SK-N-SH (cell line): ENCODE measurements at regions not wholly inside any gene's neighbourhood (a gene's known extent, or its start where the extent isn't known, plus 50 kb on each side); places are given as distances from the start of the nearest gene placed in this dataset.
A peak's percentile ranks its signal among the peaks of the same experiment; 100 is the strongest.

ENCODE experiments used
- CTCF ChIA-PET: fragments of 300-600, 350-600 bp; formaldehyde crosslinking; extraction: SDS; loops from one replicate; lab custom pipeline; 2021; lab: Yijun Ruan, JAX
- POLR2A ChIA-PET: fragments of 350-600 bp; sonication (Branson Sonifier 250); formaldehyde crosslinking; extraction: SDS; loops from one replicate; lab custom pipeline; 2020; ENCODE audit warnings: antibody characterized with exemption, inconsistent platforms; lab: Yijun Ruan, JAX
- DNase-seq: peaks from one replicate; pipeline ENCODE4 v3.0.0; 2012
- H2AFZ ChIP-seq: fragments of 200-600 bp; sonication (generic); 2 replicates; pipeline ENCODE4 v1.8.1; 2016; ENCODE audit warnings: antibody characterized with exemption, mild to moderate bottlenecking, low read depth
- H3F3A ChIP-seq: fragments of 200-600 bp; sonication (generic); replicated peaks from 2 replicates; pipeline ENCODE3; 2016; ENCODE audit warnings: antibody characterized with exemption, mild to moderate bottlenecking; ENCODE audit not compliant: insufficient read depth
- H3K27ac ChIP-seq, 2 experiments: fragments of 200-500 bp in 1 of 2; fragments of 200-600 bp in 1 of 2; sonication (Bioruptor generic) in 1 of 2; sonication (generic), shearing (Covaris generic) in 1 of 2; 2 replicates each; pipeline versions ENCODE4 v1.5.1 to v1.6.1; 2014 to 2016; ENCODE audit warnings: low read depth in 2 of 2, inconsistent platforms in 1 of 2, low read length in 1 of 2, mild to moderate bottlenecking in 1 of 2, mixed read lengths in 1 of 2
- H3K27me3 ChIP-seq: fragments of 200-600 bp; sonication (generic), shearing (Covaris generic); 2 replicates; pipeline ENCODE4 v1.6.1; 2016; ENCODE audit warnings: mixed run types; ENCODE audit not compliant: insufficient read depth
- H3K36me3 ChIP-seq, 2 experiments: fragments of 200-500 bp in 1 of 2; fragments of 200-600 bp in 1 of 2; sonication (Bioruptor generic) in 1 of 2; sonication (generic) in 1 of 2; replicated peaks in 1 of 2; 2 replicates each; pipeline versions ENCODE3 to v1.5.1; 2014 to 2016; ENCODE audit warnings: low read length in 1 of 2, mild to moderate bottlenecking in 1 of 2; ENCODE audit not compliant: insufficient read depth in 2 of 2, control insufficient read depth in 1 of 2
- H3K4me1 ChIP-seq, 2 experiments: fragments of 200-500 bp in 1 of 2; fragments of 200-600 bp in 1 of 2; sonication (Bioruptor generic) in 1 of 2; sonication (generic), shearing (Covaris generic) in 1 of 2; 2 replicates each; pipeline versions ENCODE4 v1.5.1 to v1.6.1; 2014 to 2016; ENCODE audit warnings: low read depth in 1 of 2, low read length in 1 of 2, mixed run types in 1 of 2; ENCODE audit not compliant: insufficient read depth in 2 of 2, control insufficient read depth in 1 of 2
- H3K4me2 ChIP-seq: fragments of 200-600 bp; sonication (generic), shearing (Covaris generic); 2 replicates; pipeline ENCODE4 v1.6.1; 2017; ENCODE audit warnings: mixed run types
- H3K4me3 ChIP-seq, 2 experiments: fragments of 200-500 bp in 1 of 2; fragments of 200-600 bp in 1 of 2; sonication (Bioruptor generic) in 1 of 2; sonication (generic), shearing (Covaris generic) in 1 of 2; 2 replicates each; pipeline versions ENCODE4 v1.5.1 to v1.8.1; 2014 to 2016; ENCODE audit warnings: low read depth in 2 of 2, inconsistent platforms in 1 of 2, low read length in 1 of 2, mild to moderate bottlenecking in 1 of 2, mixed read lengths in 1 of 2, moderate library complexity in 1 of 2
- H3K79me2 ChIP-seq: fragments of 200-600 bp; sonication (generic); 2 replicates; pipeline ENCODE4 v1.8.1; 2017; ENCODE audit warnings: mild to moderate bottlenecking; ENCODE audit not compliant: insufficient read depth
- H3K9ac ChIP-seq: fragments of 200-600 bp; sonication (generic); 2 replicates; pipeline ENCODE4 v1.6.1; 2017; ENCODE audit warnings: mixed run types
- H3K9me2 ChIP-seq: fragments of 200-600 bp; sonication (generic); 2 replicates; pipeline ENCODE4 v1.6.1; 2017; ENCODE audit warnings: mixed run types
- H3K9me3 ChIP-seq: fragments of 200-600 bp; sonication (generic); 2 replicates; pipeline ENCODE4 v1.6.1; 2017; ENCODE audit warnings: mixed run types, mild to moderate bottlenecking, moderate library complexity
- H4K20me1 ChIP-seq: fragments of 200-600 bp; sonication (generic); 2 replicates; pipeline ENCODE4 v1.6.1; 2017; ENCODE audit warnings: mild to moderate bottlenecking, mixed run types; ENCODE audit not compliant: insufficient read depth
- CHD2 ChIP-seq: fragments of 150-350 bp; IDR thresholded peaks from 2 replicates; pipeline ENCODE4 v1.6.1; 2018; ENCODE audit warnings: low read length; ENCODE audit not compliant: partially characterized antibody
- ELF1 ChIP-seq: IDR thresholded peaks from 2 replicates; pipeline ENCODE4 v1.4.0; 2012
- EP300 ChIP-seq, 2 experiments: IDR thresholded peaks; 2 replicates each; pipeline versions ENCODE4 v1.4.0 to v1.6.1; 2012; ENCODE audit warnings: borderline replicate concordance in 1 of 2, low read depth in 1 of 2, low read length in 1 of 2
- EZH2phosphoT487 ChIP-seq: fragments of 200-600 bp; sonication (generic); IDR thresholded peaks from 2 replicates; pipeline ENCODE4 v1.6.1; 2017; ENCODE audit warnings: low read depth, mixed run types, mild to moderate bottlenecking, antibody characterized with exemption, moderate library complexity, borderline replicate concordance
- FOSL2 ChIP-seq: IDR thresholded peaks from 2 replicates; pipeline ENCODE4 v1.4.0; 2012; ENCODE audit warnings: low read depth, mild to moderate bottlenecking, moderate library complexity, borderline replicate concordance
- GATA2 ChIP-seq: sonication (generic); formaldehyde crosslinking; IDR thresholded peaks from 2 replicates; pipeline ENCODE4 v1.5.0; 2020; ENCODE audit warnings: mild to moderate bottlenecking, missing genetic modification reagents
- JUND ChIP-seq: IDR thresholded peaks from 2 replicates; pipeline ENCODE4 v1.4.0; 2012
- MAX ChIP-seq: IDR thresholded peaks from 2 replicates; pipeline ENCODE4 v1.4.0; 2012; ENCODE audit warnings: low read depth
- MEF2A ChIP-seq: IDR thresholded peaks from 2 replicates; pipeline ENCODE4 v1.4.0; 2012; ENCODE audit warnings: low read depth, borderline replicate concordance
- NFIC ChIP-seq: IDR thresholded peaks from 2 replicates; pipeline ENCODE4 v1.4.0; 2012; ENCODE audit warnings: borderline replicate concordance
- NRF1 ChIP-seq: IDR thresholded peaks from 2 replicates; pipeline ENCODE4 v1.6.1; 2012; ENCODE audit warnings: low read depth, mild to moderate bottlenecking, low read length
- RAD21 ChIP-seq: IDR thresholded peaks from 2 replicates; pipeline ENCODE4 v1.6.1; 2012; ENCODE audit warnings: mild to moderate bottlenecking, low read length
- RFX5 ChIP-seq: IDR thresholded peaks from 2 replicates; pipeline ENCODE4 v1.6.1; 2012; ENCODE audit warnings: mild to moderate bottlenecking, improper control_type of control experiment, low read length
- RXRA ChIP-seq: IDR thresholded peaks from 2 replicates; pipeline ENCODE4 v1.4.0; 2012; ENCODE audit warnings: low read depth, mild to moderate bottlenecking, borderline replicate concordance
- SIN3A ChIP-seq: IDR thresholded peaks from 2 replicates; pipeline ENCODE4 v1.6.1; 2012; ENCODE audit warnings: low read depth, mild to moderate bottlenecking, low read length, moderate library complexity, borderline replicate concordance
- SMC3 ChIP-seq: IDR thresholded peaks from 2 replicates; pipeline ENCODE4 v1.6.1; 2012; ENCODE audit warnings: low read depth, low read length, improper control_type of control experiment
- TAF1 ChIP-seq: IDR thresholded peaks from 2 replicates; pipeline ENCODE4 v1.6.1; 2012; ENCODE audit warnings: low read depth, mild to moderate bottlenecking, low read length, moderate library complexity, borderline replicate concordance
- TEAD4 ChIP-seq: IDR thresholded peaks from 2 replicates; pipeline ENCODE4 v1.4.0; 2012; ENCODE audit warnings: mild to moderate bottlenecking, borderline replicate concordance; ENCODE audit not compliant: insufficient read depth
- USF1 ChIP-seq: IDR thresholded peaks from 2 replicates; pipeline ENCODE4 v1.4.0; 2012; ENCODE audit warnings: low read depth, borderline replicate concordance
- USF2 ChIP-seq: fragments of 150-350 bp; IDR thresholded peaks from 2 replicates; pipeline ENCODE4 v1.6.1; 2017; ENCODE audit warnings: antibody characterized with exemption, low read length, low read depth, borderline replicate concordance
- YY1 ChIP-seq: IDR thresholded peaks from 2 replicates; pipeline ENCODE4 v1.4.0; 2012; ENCODE audit warnings: low read depth, mild to moderate bottlenecking
- WGBS: methylation state at CpG from one replicate; pipeline ENCODE4 v1.1.6; 2017; ENCODE audit warnings: low lambda C conversion rate; 5-methylcytosine and 5-hydroxymethylcytosine counted together
- TF ChIP-seq, protein P1 (sequence below): IDR thresholded peaks from 2 replicates; pipeline ENCODE4; 2012
- TF ChIP-seq, protein P2 (sequence below): fragments of 200-600 bp; sonication (generic); IDR thresholded peaks from 2 replicates; pipeline ENCODE4 v1.6.1; 2017; ENCODE audit warnings: antibody characterized with exemption, mild to moderate bottlenecking, moderate library complexity
- TF ChIP-seq, protein P3 (sequence below): IDR thresholded peaks from 2 replicates; pipeline ENCODE4 v1.6.1; 2012; ENCODE audit warnings: mild to moderate bottlenecking, low read depth, low read length, moderate library complexity

GRCh38 chr10:83871187-83872081, 267.9 kb upstream of the GHITM start:
- H3F3A ChIP-seq, result no peaks in the 10 kb centered on the region
- no peak overlapping the region for H3K9ac ChIP-seq
- no peaks in the 10 kb centered on the region for H4K20me1 ChIP-seq
- POLR2A ChIA-PET, result no interaction called here
- CTCF ChIA-PET, result interaction anchor here (0.5 to 3.5 kb wide), 82 partner anchors 8 to 1837 kb away, joined by 3 to 59 read pairs (median 3); no protein-coding TSS in a partner anchor
- 20% methylated on average over 18 of the region's 18 CpGs for WGBS
- H3K27ac ChIP-seq, result no peak overlapping the region
- no peaks in the 10 kb centered on the region; a peak in 1 of 4 replicates for H3K4me1 ChIP-seq
- no peaks in the 10 kb centered on the region for H3K79me2 ChIP-seq
- no peaks in the 10 kb centered on the region for H3K27me3 ChIP-seq
- DNase-seq, result peak; percentile 69
- no peak overlapping the region for H2AFZ ChIP-seq
- no peaks in the 10 kb centered on the region for H3K9me3 ChIP-seq
- H3K9me2 ChIP-seq, result no peaks in the 10 kb centered on the region
- no peak overlapping the region for H3K4me2 ChIP-seq
- no peaks in the 10 kb centered on the region for H3K36me3 ChIP-seq
- no peak overlapping the region; a peak in 1 of 4 replicates for H3K4me3 ChIP-seq
- TF ChIP-seq, protein P1, sequence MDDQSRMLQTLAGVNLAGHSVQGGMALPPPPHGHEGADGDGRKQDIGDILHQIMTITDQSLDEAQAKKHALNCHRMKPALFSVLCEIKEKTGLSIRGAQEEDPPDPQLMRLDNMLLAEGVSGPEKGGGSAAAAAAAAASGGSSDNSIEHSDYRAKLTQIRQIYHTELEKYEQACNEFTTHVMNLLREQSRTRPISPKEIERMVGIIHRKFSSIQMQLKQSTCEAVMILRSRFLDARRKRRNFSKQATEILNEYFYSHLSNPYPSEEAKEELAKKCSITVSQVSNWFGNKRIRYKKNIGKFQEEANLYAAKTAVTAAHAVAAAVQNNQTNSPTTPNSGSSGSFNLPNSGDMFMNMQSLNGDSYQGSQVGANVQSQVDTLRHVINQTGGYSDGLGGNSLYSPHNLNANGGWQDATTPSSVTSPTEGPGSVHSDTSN, result no peak
- no peak for TF ChIP-seq TAF1
- TF ChIP-seq EP300 (IDR thresholded peaks at IDR 0.05; ENCODE audit: borderline replicate concordance in 1 of 2, low read depth in 1 of 2, low read length in 1 of 2), result no peak
- TF ChIP-seq RXRA, result no peak
- TF ChIP-seq YY1, result no peak
- no peak for TF ChIP-seq MAX
- TF ChIP-seq SMC3, result peak; percentile 94
- peak; percentile 99 for TF ChIP-seq RAD21
- no peak for TF ChIP-seq USF1
- TF ChIP-seq, protein P2, sequence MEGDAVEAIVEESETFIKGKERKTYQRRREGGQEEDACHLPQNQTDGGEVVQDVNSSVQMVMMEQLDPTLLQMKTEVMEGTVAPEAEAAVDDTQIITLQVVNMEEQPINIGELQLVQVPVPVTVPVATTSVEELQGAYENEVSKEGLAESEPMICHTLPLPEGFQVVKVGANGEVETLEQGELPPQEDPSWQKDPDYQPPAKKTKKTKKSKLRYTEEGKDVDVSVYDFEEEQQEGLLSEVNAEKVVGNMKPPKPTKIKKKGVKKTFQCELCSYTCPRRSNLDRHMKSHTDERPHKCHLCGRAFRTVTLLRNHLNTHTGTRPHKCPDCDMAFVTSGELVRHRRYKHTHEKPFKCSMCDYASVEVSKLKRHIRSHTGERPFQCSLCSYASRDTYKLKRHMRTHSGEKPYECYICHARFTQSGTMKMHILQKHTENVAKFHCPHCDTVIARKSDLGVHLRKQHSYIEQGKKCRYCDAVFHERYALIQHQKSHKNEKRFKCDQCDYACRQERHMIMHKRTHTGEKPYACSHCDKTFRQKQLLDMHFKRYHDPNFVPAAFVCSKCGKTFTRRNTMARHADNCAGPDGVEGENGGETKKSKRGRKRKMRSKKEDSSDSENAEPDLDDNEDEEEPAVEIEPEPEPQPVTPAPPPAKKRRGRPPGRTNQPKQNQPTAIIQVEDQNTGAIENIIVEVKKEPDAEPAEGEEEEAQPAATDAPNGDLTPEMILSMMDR, result peak; percentile 92
- TF ChIP-seq NRF1, result no peak
- TF ChIP-seq ELF1, result no peak
- TF ChIP-seq GATA2 (CRISPR knock-in tag), result no peak
- TF ChIP-seq, protein P3, sequence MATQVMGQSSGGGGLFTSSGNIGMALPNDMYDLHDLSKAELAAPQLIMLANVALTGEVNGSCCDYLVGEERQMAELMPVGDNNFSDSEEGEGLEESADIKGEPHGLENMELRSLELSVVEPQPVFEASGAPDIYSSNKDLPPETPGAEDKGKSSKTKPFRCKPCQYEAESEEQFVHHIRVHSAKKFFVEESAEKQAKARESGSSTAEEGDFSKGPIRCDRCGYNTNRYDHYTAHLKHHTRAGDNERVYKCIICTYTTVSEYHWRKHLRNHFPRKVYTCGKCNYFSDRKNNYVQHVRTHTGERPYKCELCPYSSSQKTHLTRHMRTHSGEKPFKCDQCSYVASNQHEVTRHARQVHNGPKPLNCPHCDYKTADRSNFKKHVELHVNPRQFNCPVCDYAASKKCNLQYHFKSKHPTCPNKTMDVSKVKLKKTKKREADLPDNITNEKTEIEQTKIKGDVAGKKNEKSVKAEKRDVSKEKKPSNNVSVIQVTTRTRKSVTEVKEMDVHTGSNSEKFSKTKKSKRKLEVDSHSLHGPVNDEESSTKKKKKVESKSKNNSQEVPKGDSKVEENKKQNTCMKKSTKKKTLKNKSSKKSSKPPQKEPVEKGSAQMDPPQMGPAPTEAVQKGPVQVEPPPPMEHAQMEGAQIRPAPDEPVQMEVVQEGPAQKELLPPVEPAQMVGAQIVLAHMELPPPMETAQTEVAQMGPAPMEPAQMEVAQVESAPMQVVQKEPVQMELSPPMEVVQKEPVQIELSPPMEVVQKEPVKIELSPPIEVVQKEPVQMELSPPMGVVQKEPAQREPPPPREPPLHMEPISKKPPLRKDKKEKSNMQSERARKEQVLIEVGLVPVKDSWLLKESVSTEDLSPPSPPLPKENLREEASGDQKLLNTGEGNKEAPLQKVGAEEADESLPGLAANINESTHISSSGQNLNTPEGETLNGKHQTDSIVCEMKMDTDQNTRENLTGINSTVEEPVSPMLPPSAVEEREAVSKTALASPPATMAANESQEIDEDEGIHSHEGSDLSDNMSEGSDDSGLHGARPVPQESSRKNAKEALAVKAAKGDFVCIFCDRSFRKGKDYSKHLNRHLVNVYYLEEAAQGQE, result no peak
- no peak for TF ChIP-seq USF2
- TF ChIP-seq FOSL2, result no peak
- TF ChIP-seq RFX5, result no peak
- TF ChIP-seq TEAD4, result no peak
- no peak for TF ChIP-seq MEF2A
- TF ChIP-seq SIN3A, result no peak
- no peak for TF ChIP-seq JUND
- TF ChIP-seq NFIC, result no peak
- no peak for TF ChIP-seq CHD2
- TF ChIP-seq EZH2phosphoT487, result no peak
